GM13976 (cell line): ENCODE measurements at regions not wholly inside any gene's neighbourhood (a gene's known extent, or its start where the extent isn't known, plus 50 kb on each side); places are given as distances from the start of the nearest gene placed in this dataset.

Source experiments
- DNase-seq: peaks from one replicate; pipeline ENCODE4 v3.0.0; 2012; ENCODE audit warnings: low spot score
- in situ Hi-C: fragments of 300-500 bp; cut with MboI; formaldehyde crosslinking; loops from one replicate; pipeline ENCODE4 v1.12.0; 2022; ENCODE audit warnings: low sequenced_read_pairs, mixed read lengths, inconsistent platforms; ENCODE audit not compliant: unreplicated experiment
- TF ChIP-seq, protein P1 (sequence below): IDR thresholded peaks from 2 replicates; pipeline ENCODE4 v1.5.1; 2012; ENCODE audit warnings: borderline replicate concordance, mild to moderate bottlenecking; ENCODE audit not compliant: insufficient read depth; ENCODE audit errors: extremely low read depth, missing control alignments, control extremely low read depth

DNA sequence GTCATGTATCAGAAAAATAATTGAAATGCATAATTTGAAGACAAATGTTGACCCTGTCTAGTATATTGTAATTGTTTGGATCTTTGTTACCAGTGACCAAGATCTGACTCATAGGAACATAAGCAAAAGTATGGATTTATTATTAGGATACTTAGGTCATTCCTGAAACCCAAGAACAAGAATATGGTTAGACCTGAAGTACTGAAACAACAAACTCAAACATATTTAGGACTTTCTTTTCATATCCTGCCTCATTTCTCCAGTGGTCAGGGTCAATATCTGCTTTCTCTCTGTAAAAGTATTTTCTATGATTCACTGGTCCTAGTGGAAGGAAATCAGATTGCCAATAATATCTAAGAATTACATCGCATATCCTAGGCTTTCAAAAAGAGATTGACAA is 1937.1 kb upstream of the WWC1 start:
- TF ChIP-seq, protein P1, sequence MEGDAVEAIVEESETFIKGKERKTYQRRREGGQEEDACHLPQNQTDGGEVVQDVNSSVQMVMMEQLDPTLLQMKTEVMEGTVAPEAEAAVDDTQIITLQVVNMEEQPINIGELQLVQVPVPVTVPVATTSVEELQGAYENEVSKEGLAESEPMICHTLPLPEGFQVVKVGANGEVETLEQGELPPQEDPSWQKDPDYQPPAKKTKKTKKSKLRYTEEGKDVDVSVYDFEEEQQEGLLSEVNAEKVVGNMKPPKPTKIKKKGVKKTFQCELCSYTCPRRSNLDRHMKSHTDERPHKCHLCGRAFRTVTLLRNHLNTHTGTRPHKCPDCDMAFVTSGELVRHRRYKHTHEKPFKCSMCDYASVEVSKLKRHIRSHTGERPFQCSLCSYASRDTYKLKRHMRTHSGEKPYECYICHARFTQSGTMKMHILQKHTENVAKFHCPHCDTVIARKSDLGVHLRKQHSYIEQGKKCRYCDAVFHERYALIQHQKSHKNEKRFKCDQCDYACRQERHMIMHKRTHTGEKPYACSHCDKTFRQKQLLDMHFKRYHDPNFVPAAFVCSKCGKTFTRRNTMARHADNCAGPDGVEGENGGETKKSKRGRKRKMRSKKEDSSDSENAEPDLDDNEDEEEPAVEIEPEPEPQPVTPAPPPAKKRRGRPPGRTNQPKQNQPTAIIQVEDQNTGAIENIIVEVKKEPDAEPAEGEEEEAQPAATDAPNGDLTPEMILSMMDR = no peak
- no peak for DNase-seq
- in situ Hi-C loops = no loop called here

DNA sequence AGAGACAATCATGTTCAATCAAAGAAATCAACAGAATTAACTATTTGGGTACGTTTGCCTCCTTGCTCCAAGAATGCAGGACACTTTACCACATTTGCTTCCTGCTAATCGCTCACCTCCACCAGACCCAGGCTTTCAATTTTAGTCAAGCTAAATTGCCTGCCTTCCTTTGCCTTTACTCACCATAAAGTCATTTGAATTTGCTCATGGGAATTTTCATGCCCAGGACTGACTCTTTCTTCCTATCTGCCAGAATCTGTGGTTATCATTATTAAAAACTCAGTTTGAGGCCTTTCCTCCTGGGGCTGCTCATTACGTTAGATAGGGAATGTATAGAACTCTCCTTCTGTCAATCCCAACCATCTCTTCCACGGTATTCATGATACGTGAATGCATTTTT is 1935.3 kb upstream of the WWC1 start:
- TF ChIP-seq, protein P1 = no peak
- no peak for DNase-seq
- in situ Hi-C loops = no loop called here

DNA sequence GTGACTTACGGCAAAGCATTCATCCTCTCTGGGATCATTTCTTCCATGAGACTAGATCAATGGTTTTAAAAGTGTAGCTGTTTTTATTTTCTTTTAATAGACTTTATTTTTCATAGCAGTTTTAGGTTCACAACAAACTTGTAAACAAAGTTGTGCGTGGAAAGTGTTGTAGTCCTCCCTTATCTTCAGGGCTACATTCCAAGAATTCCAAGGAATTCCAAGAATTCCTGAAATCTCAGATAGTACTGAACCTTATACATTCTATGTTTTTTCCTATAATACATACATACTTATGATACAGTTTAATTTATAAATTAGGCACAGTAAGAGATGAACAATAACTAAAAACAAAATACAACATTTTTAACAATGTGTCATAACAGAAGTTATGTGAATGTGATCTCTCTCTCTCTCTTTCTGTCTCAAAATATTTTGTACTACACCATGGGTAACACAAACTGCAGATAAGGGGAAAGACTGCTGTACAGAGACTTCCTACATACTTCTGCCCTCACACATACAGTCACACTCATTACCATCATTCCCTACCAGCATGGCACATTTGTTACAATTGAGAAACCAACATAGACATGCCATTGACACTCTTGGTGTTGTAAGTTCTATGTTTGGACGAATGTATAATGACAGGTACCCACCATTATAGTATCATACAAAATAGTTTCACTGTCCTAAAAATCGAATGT is 1933.2 kb upstream of the WWC1 start:
- DNase-seq = no peak
- TF ChIP-seq, protein P1 = no peak
- in situ Hi-C loops = no loop called here

DNA sequence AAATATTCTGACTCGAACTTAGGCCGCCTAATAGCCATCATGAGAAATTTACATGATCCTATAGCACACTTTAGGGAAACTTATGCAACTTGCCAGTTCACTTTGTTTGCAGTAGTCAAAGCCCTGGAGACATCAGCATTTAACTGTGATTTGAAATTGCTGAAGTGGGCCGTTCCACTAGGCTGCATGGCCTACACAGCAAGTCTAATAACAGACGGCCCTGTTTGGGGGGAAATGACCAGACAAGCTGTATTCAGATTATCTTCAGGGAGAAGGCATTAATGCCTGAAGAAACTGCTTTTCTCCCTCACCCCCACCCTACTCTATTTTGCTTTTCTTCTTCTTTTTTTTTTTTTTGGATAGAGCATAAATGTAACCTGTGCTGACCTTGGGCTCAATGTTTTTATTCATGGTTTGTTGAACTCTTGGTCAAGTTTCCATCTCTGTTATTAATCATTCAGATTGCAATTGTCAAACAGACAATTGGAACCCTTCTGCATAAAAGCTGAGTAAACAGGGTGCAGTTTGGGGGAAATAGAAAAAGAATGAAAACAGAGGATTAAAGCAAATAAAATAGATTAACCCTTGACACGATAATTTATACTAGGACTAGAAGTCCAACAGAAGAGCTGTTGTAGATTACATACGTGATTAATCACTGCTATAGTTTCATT is 1928.2 kb upstream of the WWC1 start:
- in situ Hi-C loops = no loop called here
- TF ChIP-seq, protein P1 = no peak
- DNase-seq = no peak

DNA sequence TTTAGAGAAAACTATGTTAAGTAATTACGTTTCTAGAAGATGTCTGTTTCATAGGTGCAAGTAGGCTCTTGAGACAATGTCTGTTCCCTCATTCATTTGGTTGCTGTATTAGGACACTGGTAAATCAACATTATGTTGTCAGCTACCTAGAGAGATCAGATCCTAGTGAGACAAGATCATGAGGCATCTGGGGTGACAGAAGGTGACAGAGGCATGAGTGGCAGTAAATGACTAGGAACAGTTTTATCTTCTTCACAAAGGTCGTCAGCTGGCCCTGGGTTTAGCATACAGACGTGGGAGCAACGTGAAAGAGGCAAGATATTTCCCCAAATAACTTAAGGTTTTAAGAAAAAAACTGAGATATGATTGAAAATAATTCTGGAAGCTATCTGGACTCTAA is 1926.3 kb upstream of the WWC1 start:
- in situ Hi-C loops = no loop called here
- no peak for DNase-seq
- TF ChIP-seq, protein P1 = no peak

DNA sequence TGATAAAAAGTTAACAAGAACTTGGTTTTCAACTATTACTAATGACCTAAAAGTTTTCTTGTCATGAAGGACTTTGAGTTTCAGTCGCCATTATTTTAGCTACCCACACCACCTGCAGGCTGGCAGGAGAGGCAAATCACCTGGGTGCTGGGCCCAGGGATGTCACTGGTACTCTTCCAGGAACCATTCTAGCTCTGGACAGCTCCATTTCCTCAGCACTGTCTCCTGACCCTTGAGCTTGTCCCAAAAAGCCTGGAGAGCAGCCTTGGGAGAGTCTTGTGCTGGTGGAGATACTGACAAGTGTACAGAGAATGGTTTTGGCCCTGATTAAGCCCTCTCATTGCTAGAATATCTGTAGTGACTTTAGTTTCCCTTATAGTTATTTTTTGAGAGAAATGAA is 1924.1 kb upstream of the WWC1 start:
- TF ChIP-seq, protein P1 = no peak

More for the DNA sequence above, 1924.1 kb upstream of the WWC1 start:
- in situ Hi-C loops = no loop called here
- no peak for DNase-seq
